Smooth muscle cell (in vitro differentiated cells): ENCODE measurements at regions not wholly inside any gene's neighbourhood (a gene's known extent, or its start where the extent isn't known, plus 50 kb on each side); places are given as distances from the start of the nearest gene placed in this dataset.

Source experiments
- DNase-seq: peaks from one replicate; lab custom pipeline; 2025; ENCODE audit not compliant: unreplicated experiment; lab: John Stamatoyannopoulos, UW
- H2AFZ ChIP-seq: fragments of 200-600 bp; sonication (generic); 2 replicates; pipeline ENCODE4 v1.6.0; 2016; ENCODE audit warnings: antibody characterized with exemption, low read depth, mild to moderate bottlenecking
- H3F3A ChIP-seq: fragments of 200-600 bp; sonication (generic); 2 replicates; pipeline ENCODE4 v1.6.0; 2017; ENCODE audit warnings: antibody characterized with exemption, low read depth
- H3K27ac ChIP-seq: fragments of 200-600 bp; sonication (generic); 2 replicates; pipeline ENCODE4 v1.5.1; 2016; ENCODE audit warnings: low read depth, mild to moderate bottlenecking
- H3K27me3 ChIP-seq: fragments of 200-600 bp; sonication (generic); 2 replicates; pipeline ENCODE4 v1.6.1; 2016; ENCODE audit warnings: low read depth, mild to moderate bottlenecking
- H3K36me3 ChIP-seq: fragments of 200-600 bp; sonication (generic); 2 replicates; pipeline ENCODE4 v1.5.1; 2016; ENCODE audit warnings: low read depth
- H3K4me1 ChIP-seq: fragments of 200-600 bp; sonication (generic); 2 replicates; pipeline ENCODE4 v1.5.1; 2016; ENCODE audit warnings: low read depth
- H3K4me2 ChIP-seq: fragments of 200-600 bp; sonication (generic); 2 replicates; pipeline ENCODE4 v1.6.0; 2016; ENCODE audit warnings: mild to moderate bottlenecking
- H3K4me3 ChIP-seq: fragments of 200-600 bp; sonication (generic); 2 replicates; pipeline ENCODE4 v1.5.1; 2016; ENCODE audit warnings: mild to moderate bottlenecking
- H3K79me2 ChIP-seq: fragments of 200-600 bp; sonication (generic); 2 replicates; pipeline ENCODE4 v1.6.0; 2016; ENCODE audit warnings: low read depth, mild to moderate bottlenecking
- H3K9ac ChIP-seq: fragments of 200-600 bp; sonication (generic); 2 replicates; pipeline ENCODE4 v1.6.0; 2016; ENCODE audit warnings: low read depth
- H3K9me3 ChIP-seq: fragments of 200-600 bp; sonication (generic); replicated peaks from 2 replicates; pipeline ENCODE4 v1.5.1; 2016; ENCODE audit warnings: low read depth
- H4K20me1 ChIP-seq: fragments of 200-600 bp; sonication (generic); 2 replicates; pipeline ENCODE4 v1.6.0; 2016; ENCODE audit warnings: low read depth
- CTCF ChIP-seq: fragments of 200-600 bp; sonication (generic); IDR thresholded peaks from 2 replicates; pipeline ENCODE4 v1.5.1; 2017; ENCODE audit warnings: borderline replicate concordance, mild to moderate bottlenecking, antibody characterized with exemption; ENCODE audit not compliant: insufficient read depth, poor library complexity, severe bottlenecking
- WGBS: methylation state at CpG from one replicate; pipeline ENCODE4 v1.1.7; 2016; ENCODE audit warnings: low lambda C conversion rate; 5-methylcytosine and 5-hydroxymethylcytosine counted together

DNA sequence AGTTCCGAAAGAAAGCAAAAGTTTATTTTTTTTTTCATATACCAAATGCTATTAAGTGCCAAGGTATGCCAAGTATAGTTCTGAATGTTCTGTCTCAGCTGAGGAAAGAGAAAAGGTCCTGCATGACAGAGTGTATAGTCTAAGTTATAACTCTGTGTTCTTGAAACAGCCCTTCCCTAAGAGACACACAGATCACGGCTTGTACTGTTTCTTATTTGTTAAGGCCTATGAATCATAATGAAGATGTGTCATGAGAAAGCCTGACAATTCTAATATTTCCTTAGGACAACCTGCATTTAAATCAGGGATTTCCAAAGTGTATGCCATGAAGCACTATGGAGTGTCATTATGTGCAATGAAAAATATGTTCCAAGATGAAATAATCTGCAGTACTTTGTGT is 538.7 kb upstream of the CDH4 start:
- no peak overlapping the region for H3K9ac ChIP-seq
- H3K4me2 ChIP-seq, result no peak overlapping the region
- 87% methylated on average over 2 of the region's 2 CpGs for WGBS
- no peak for DNase-seq
- no peak overlapping the region for H3K4me3 ChIP-seq
- no peaks in the 10 kb centered on the region for H3K36me3 ChIP-seq
- no peaks in the 10 kb centered on the region for H3K27me3 ChIP-seq
- H3K27ac ChIP-seq, result no peak overlapping the region
- no peaks in the 10 kb centered on the region for H3K4me1 ChIP-seq
- H3K79me2 ChIP-seq, result no peaks in the 10 kb centered on the region
- no peaks in the 10 kb centered on the region for H4K20me1 ChIP-seq
- H3F3A ChIP-seq, result no peaks in the 10 kb centered on the region
- no peaks in the 10 kb centered on the region for H3K9me3 ChIP-seq
- no peak overlapping the region for H2AFZ ChIP-seq
- no peak for TF ChIP-seq CTCF

- H3K36me3 ChIP-seq, result no peaks in the 10 kb centered on the region
- H3F3A ChIP-seq, result no peaks in the 10 kb centered on the region
- WGBS, result 80% methylated on average over 9 of the region's 9 CpGs
- H3K9ac ChIP-seq, result no peak overlapping the region
- H2AFZ ChIP-seq, result no peak overlapping the region
- no peak for DNase-seq
- no peak overlapping the region for H3K4me3 ChIP-seq
- H3K4me1 ChIP-seq, result no peaks in the 10 kb centered on the region
- H3K27me3 ChIP-seq, result no peaks in the 10 kb centered on the region
- H3K79me2 ChIP-seq, result no peaks in the 10 kb centered on the region
- H3K4me2 ChIP-seq, result no peak overlapping the region
- no peak overlapping the region for H3K27ac ChIP-seq
- TF ChIP-seq CTCF, result no peak
- no peaks in the 10 kb centered on the region for H3K9me3 ChIP-seq
- no peaks in the 10 kb centered on the region for H4K20me1 ChIP-seq
Observed at GRCh38 chr20:60715172-60715571, 536.9 kb upstream of the CDH4 start.

- H2AFZ ChIP-seq, result no peak overlapping the region
- no peaks in the 10 kb centered on the region for H3K9me3 ChIP-seq
- no peak overlapping the region for H3K4me2 ChIP-seq
- no peak overlapping the region for H3K9ac ChIP-seq
- no peaks in the 10 kb centered on the region for H3F3A ChIP-seq
- WGBS, result 60% methylated on average over 11 of the region's 11 CpGs
- H3K36me3 ChIP-seq, result no peaks in the 10 kb centered on the region
- no peaks in the 10 kb centered on the region for H3K4me1 ChIP-seq
- H3K79me2 ChIP-seq, result no peaks in the 10 kb centered on the region
- H3K27ac ChIP-seq, result no peak overlapping the region
- no peak for DNase-seq
- no peak for TF ChIP-seq CTCF
- H3K4me3 ChIP-seq, result no peak overlapping the region
- H4K20me1 ChIP-seq, result no peaks in the 10 kb centered on the region
- H3K27me3 ChIP-seq, result no peaks in the 10 kb centered on the region
Observed at GRCh38 chr20:60718743-60719480, 533.1 kb upstream of the CDH4 start.

DNA sequence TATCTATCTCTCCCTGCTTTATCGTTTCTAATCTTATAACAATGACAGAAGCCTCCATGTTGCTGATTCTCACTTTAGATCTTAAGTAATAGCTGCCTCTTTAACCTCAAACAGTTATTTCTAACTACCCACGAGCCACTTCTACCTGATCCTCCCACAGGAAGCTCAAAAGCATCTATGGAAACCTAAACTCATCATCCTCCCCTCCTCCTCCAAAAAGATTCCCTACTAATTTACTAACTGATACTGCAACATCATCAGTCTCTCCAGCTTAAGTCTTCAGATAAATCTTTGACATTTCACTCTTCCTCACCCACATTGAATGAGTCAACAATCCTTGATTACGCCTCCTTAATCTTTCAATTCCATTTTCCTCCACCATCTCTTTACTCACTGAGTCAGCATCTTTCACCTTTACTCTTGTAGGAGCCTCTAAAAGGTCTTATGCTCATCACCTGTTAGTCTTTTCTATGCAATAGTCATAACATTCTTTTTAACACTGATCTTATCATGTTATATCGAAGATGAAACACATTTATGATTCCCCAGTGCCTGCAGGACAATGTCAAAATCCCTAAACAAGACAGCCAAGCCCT is 526.7 kb upstream of the CDH4 start:
- DNase-seq, result no peak
- Histone ChIP-seq H3K27ac (no peak overlapping the region), H3K4me1 (no peaks in the 10 kb centered on the region), H3K4me2 (no peak overlapping the region), H4K20me1 (no peaks in the 10 kb centered on the region), H3K79me2 (no peaks in the 10 kb centered on the region), H3K9me3 (no peaks in the 10 kb centered on the region), H3K9ac (no peak overlapping the region), H3K36me3 (no peaks in the 10 kb centered on the region), H3K4me3 (no peak overlapping the region), H3F3A (no peaks in the 10 kb centered on the region), H2AFZ (no peak overlapping the region), H3K27me3 (no peaks in the 10 kb centered on the region)
- WGBS, result 81% methylated on average over 4 of the region's 4 CpGs
- no peak for TF ChIP-seq CTCF
